IPS-18a (cell line): ENCODE measurements at regions not wholly inside any gene's neighbourhood (a gene's known extent, or its start where the extent isn't known, plus 50 kb on each side); places are given as distances from the start of the nearest gene placed in this dataset.
"Not testable (repeated sequence)": the region's sequence is repeated elsewhere in the genome, so short reads cannot be mapped to it uniquely, and the experiment has no call there.

Experiments used
- H3K27ac ChIP-seq: one replicate; pipeline ENCODE4 v1.5.1; 2013; ENCODE audit warnings: low read length
- H3K27me3 ChIP-seq: one replicate; pipeline ENCODE4 v1.6.1; 2013; ENCODE audit warnings: mild to moderate bottlenecking, low read length; ENCODE audit not compliant: control insufficient read depth, insufficient read depth
- H3K36me3 ChIP-seq: one replicate; pipeline ENCODE4 v1.6.1; 2013; ENCODE audit warnings: low read depth, low read length; ENCODE audit not compliant: control insufficient read depth
- H3K4me1 ChIP-seq: one replicate; pipeline ENCODE4 v1.6.1; 2013; ENCODE audit warnings: low read depth, low read length; ENCODE audit not compliant: control insufficient read depth
- H3K4me3 ChIP-seq: one replicate; pipeline ENCODE4 v1.5.1; 2013; ENCODE audit warnings: low read length
- H3K9ac ChIP-seq: one replicate; pipeline ENCODE4 v1.6.1; 2013; ENCODE audit warnings: mild to moderate bottlenecking, low read length, moderate library complexity
- H3K9me3 ChIP-seq: one replicate; pipeline ENCODE4 v1.6.1; 2013; ENCODE audit warnings: low read depth, low read length; ENCODE audit not compliant: control insufficient read depth

DNA sequence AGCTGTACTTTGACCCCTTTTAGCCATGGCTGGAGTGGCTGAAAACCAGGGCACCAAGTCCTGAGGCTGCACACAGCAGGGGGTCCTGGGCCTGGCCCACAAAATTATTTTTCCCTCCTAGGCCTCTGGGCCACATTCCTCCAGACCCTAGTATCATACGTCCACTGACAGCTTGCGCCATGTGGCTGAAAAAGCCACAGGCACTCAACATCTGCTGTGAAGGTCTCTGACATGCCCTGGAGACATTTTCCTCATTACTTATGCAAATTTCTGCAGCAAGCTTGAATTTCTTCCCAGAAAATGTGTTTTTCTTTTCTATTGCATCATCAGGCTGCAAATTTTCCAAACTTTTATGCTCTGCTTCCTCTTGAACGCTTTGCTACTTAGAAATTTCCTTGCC, 239.0 kb downstream of the SQOR start:
- no peak overlapping the region for H3K9ac ChIP-seq

DNA sequence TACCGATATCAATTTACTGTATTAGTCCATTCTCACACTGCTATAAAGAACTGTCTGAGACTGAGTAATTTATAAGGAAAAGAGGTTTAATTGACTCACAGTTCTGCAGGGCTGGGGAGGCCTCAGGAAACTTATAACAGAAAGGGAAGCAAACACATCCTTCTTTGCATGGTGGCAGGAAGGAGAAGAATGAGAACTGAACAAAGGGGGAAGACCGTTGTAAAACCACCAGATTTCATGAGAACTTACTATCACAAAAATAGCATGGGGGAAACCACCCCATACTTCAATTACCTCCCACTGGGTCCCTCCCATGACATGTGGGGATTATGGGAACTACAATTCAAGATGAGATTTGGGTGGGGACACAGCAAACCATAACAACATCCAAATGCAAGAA, 239.7 kb downstream of the SQOR start:
- H3K4me3 ChIP-seq, H3K4me1 ChIP-seq, H3K36me3 ChIP-seq, H3K9ac ChIP-seq, H3K27ac ChIP-seq, H3K27me3 ChIP-seq, H3K9me3 ChIP-seq: not testable (repeated sequence)

More for the DNA sequence above, 239.0 kb downstream of the SQOR start:
- Histone ChIP-seq H3K36me3 (no peaks in the 10 kb centered on the region), H3K4me1 (no peaks in the 10 kb centered on the region), H3K4me3 (no peak overlapping the region), H3K27ac (no peak overlapping the region), H3K9me3 (no peaks in the 10 kb centered on the region), H3K27me3 (no peaks in the 10 kb centered on the region)

DNA sequence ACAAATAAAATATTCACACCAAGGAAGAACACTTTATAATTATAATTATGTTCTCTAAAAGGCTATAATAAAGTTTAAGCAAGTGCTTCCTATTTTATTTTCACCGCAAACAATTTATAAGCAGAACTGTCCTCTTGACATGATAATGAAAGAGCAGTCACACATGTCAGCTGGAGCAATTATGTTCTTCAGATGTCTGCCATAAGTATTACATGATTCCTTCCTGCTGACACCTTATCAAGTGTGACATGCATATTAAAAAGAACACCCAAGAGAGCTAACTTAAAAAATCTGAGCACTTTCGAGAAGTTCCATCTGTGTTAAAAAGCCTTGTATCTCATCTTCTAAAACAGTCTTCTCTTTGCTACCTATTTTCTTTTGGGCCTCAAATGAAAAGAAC, 249.5 kb downstream of the SQOR start:
- no peaks in the 10 kb centered on the region for H3K36me3 ChIP-seq
- no peaks in the 10 kb centered on the region for H3K27me3 ChIP-seq
- H3K9me3 ChIP-seq = no peaks in the 10 kb centered on the region
- no peaks in the 10 kb centered on the region for H3K4me1 ChIP-seq
- H3K27ac ChIP-seq = no peak overlapping the region
- H3K9ac ChIP-seq = no peak overlapping the region
- no peak overlapping the region for H3K4me3 ChIP-seq

DNA sequence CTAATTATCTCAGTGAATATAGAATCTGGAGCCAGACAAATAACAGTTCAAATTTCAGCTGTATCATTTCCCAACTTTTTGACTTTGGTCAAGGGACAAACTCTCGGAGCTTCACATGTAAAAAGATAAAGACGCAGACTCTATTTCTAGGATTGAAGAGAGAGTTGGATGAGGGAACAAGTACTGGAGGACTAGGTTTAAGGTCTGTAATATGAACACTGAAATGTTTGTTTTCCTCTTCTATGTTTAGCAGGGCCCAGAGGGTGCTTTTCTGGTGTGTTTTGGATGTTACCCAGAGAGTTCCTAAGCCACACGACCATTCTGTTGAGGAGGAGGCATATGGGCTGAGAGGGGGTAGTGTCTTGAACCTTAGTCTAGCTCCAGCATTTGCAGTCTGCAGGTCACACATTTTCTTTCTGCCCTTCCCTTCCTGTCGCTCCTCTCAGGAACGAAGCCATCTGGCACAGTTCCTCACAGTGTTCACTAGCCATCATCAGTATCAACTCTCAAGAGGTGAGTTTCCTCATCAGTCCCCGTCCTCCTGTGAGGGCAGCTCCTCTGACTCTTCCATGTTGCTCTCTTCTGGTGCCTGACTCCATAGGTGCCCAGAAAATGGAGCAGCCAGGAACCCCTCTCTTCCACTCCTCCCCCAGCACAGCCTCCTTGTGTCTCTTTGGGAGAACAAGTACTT, 250.1 kb downstream of the SQOR start:
- H3K4me1 ChIP-seq = no peaks in the 10 kb centered on the region

DNA sequence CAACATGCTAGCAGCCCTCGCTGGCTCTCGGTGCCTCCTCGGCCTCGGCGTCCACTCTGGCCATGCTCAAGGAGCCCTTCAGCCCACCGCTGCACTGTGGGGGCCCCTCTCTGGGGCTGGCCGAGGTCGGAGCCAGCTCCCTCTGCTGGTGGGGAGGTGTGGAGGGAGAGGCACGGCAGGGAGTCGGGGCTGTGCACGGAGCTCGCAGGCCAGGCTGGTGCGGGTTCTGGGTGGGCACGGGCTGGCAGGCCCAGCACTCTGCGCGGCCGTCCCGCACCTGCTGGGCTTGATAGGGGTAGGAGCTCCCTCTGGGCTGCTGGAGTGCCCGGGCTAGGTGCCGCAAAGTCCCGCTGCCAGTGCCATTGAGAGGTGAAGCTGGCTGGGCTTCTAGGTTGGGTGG, 251.0 kb downstream of the SQOR start:
- Histone ChIP-seq H3K27me3 (no peaks in the 10 kb centered on the region), H3K4me1 (no peaks in the 10 kb centered on the region), H3K4me3 (no peak overlapping the region), H3K9me3 (no peaks in the 10 kb centered on the region), H3K9ac (no peak overlapping the region), H3K27ac (no peak overlapping the region), H3K36me3 (no peaks in the 10 kb centered on the region)

More for the DNA sequence above, 250.1 kb downstream of the SQOR start:
- H3K9me3 ChIP-seq = no peaks in the 10 kb centered on the region
- no peak overlapping the region for H3K4me3 ChIP-seq
- H3K27ac ChIP-seq = no peak overlapping the region
- no peaks in the 10 kb centered on the region for H3K27me3 ChIP-seq
- no peak overlapping the region for H3K9ac ChIP-seq
- H3K36me3 ChIP-seq = no peaks in the 10 kb centered on the region

DNA sequence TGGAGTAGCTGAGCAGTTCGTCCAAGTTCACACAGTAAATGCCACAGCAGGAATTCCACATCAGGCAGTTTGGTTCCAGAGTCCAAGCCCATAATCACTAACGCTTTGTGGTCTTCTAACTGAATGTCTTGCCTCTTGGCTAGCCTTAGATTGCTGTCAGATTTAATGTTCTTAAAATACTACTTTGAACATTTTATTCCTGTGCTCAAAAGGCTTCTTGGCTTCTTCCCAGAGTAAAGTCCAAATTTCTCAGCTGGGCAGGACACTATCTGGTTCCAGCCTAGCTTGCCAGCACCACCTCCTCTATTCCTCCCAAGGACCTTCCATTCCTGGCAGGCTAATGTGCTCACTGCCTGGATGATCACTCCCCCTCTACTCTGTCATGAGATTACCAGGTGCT, 256.9 kb downstream of the SQOR start:
- Histone ChIP-seq H3K4me1 (no peaks in the 10 kb centered on the region), H3K4me3 (no peak overlapping the region), H3K27ac (no peak overlapping the region), H3K9me3 (no peaks in the 10 kb centered on the region), H3K36me3 (no peaks in the 10 kb centered on the region), H3K27me3 (no peaks in the 10 kb centered on the region), H3K9ac (no peak overlapping the region)

DNA sequence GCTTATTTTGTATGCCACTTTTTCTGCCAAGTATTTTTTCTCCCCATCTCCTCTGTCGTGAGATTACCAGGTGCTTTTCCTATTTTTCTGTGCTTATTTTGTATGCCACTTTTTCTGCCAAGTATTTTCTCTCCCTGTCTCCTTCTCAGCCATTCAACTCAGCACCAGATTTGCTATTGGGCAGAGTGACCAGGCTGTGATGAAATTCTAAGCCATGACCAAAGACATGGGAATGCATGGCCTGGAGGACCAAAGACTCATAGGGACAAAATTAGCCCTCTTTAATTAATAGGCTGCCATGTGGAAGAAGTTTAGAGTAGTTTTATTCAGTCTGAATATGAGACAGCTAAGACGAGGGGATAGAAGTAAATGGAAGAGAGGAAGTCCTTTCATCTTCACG, 257.4 kb downstream of the SQOR start:
- Histone ChIP-seq H3K4me3 (no peak overlapping the region), H3K27me3 (no peaks in the 10 kb centered on the region), H3K9ac (no peak overlapping the region), H3K36me3 (no peaks in the 10 kb centered on the region), H3K9me3 (no peaks in the 10 kb centered on the region), H3K4me1 (no peaks in the 10 kb centered on the region), H3K27ac (no peak overlapping the region)

DNA sequence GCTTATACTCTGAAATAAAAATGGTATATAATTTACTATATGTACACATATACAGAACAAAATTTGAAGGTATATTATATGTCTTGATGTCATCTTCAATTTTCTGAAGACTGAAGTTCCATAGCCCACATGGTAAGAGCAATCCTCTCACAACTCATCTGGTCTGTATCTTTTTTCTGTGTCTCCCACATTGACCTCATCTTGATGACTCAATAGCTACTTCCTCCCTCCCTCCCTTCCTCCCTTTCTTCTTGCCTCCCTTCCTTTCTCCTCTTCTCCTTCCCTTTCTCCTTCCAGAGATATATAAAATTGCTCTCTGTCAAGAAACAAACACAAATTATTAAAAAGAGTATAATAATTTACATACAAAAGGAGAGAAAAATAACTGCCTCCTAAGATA, 268.5 kb downstream of the SQOR start:
- Histone ChIP-seq H3K4me1 (no peaks in the 10 kb centered on the region), H3K9ac (no peak overlapping the region), H3K36me3 (no peaks in the 10 kb centered on the region), H3K4me3 (no peak overlapping the region), H3K27me3 (no peaks in the 10 kb centered on the region), H3K9me3 (no peaks in the 10 kb centered on the region), H3K27ac (no peak overlapping the region)

DNA sequence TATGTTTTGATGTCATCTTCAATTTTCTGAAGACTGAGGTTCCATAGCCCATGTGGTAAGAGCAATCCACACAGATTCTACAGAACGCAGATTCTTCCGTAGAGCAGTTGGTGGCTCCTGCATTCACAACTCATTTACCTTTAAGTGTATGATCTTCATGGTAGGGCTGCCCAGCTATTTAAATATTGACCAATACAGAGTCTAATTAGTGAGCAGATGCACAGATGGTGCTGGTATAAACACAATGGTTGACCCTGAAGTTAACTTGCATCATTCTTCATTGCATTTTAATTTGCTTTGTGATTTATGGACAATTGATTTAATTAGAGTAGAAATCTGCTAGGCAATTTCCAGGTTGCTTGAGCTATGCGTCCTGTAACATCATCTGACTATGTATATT, 269.2 kb downstream of the SQOR start:
- no peaks in the 10 kb centered on the region for H3K27me3 ChIP-seq
- H3K4me3 ChIP-seq = no peak overlapping the region
- no peaks in the 10 kb centered on the region for H3K4me1 ChIP-seq
- no peak overlapping the region for H3K27ac ChIP-seq
- no peaks in the 10 kb centered on the region for H3K9me3 ChIP-seq
- H3K36me3 ChIP-seq = no peaks in the 10 kb centered on the region
- no peak overlapping the region for H3K9ac ChIP-seq

DNA sequence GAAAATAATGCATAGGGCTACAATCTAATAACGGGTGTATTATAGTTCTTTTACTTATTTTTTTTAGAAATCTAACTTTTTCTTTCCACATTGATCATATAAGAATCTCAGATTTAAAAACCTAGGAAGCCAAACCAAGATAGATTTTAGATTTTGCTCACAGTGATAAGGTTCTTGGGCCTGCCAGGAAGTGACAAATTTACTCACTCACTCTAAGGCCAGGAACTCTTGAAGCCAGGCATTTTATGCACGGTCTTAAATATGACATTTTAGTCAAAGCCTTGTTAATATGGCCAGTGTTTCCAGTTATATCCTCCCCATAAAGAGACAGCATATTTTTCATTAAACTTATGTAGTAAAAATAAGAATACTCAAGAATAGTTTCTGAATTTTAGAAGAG, 271.4 kb downstream of the SQOR start:
- H3K27me3 ChIP-seq = no peaks in the 10 kb centered on the region
- no peak overlapping the region for H3K9ac ChIP-seq
- H3K36me3 ChIP-seq = no peaks in the 10 kb centered on the region
- no peaks in the 10 kb centered on the region for H3K9me3 ChIP-seq
- H3K4me1 ChIP-seq = no peaks in the 10 kb centered on the region
- no peak overlapping the region for H3K27ac ChIP-seq
- no peak overlapping the region for H3K4me3 ChIP-seq

DNA sequence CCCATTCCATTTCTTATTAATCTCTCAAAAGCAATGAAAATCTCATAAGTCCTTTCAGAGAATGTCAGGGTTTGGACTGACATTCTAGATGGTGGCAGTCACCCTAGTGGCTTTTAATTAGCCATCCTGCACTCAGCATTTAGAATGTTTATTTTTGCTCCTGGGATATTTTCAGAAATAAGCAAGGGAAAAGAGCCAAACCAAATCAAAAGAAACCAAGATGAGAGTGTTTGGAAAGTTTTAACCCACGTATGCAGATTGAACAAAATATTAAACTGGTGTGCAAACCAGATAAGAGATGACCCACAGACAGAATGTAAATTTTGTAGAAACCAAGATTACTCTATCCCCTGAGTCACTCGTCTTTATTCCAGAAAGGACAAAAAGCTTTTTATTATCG, 275.8 kb downstream of the SQOR start:
- H3K27ac ChIP-seq = no peak overlapping the region
- no peaks in the 10 kb centered on the region for H3K4me1 ChIP-seq
- no peaks in the 10 kb centered on the region for H3K36me3 ChIP-seq
- H3K9me3 ChIP-seq = no peaks in the 10 kb centered on the region
- H3K9ac ChIP-seq = no peak overlapping the region
- H3K27me3 ChIP-seq = no peaks in the 10 kb centered on the region
- H3K4me3 ChIP-seq = no peak overlapping the region

DNA sequence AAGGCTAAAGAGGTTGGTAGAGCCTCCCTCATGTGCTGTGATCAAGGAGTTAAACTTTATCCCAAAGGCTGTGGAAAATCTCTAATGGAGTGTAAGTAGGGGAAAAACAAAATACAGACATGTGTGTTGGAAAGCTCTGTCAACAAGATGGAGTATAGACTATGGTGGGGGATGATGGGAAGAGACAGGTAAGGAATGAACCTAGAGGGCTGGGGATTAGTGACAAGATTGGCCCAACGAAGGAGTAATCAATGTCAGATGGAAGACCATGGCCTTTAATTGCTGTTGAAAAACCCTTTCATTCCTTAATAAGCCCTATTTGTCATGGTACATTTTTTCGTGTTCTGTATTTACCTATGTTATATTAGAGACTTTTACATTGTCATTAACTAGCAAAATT, 278.6 kb downstream of the SQOR start:
- Histone ChIP-seq H3K9me3 (no peaks in the 10 kb centered on the region), H3K36me3 (no peaks in the 10 kb centered on the region), H3K4me1 (no peaks in the 10 kb centered on the region), H3K4me3 (no peak overlapping the region), H3K27me3 (no peaks in the 10 kb centered on the region), H3K9ac (no peak overlapping the region), H3K27ac (no peak overlapping the region)
